ENCODE measurements at regions not wholly inside any gene's neighbourhood (a gene's known extent, or its start where the extent isn't known, plus 50 kb on each side); places are given as distances from the start of the nearest gene placed in this dataset. TPM values are rescaled to one million over a fixed set of nuclear protein-coding genes. Genes with fewer than 3 reads are reported as not detected.
A peak's percentile ranks its signal among the peaks of the same experiment; 100 is the strongest.

- peak; percentile 71 for DNase-seq (ENCODE audit: low read depth)
- no peak for TF ChIP-seq CTCF (IDR thresholded peaks at IDR 0.05; ENCODE audit: insufficient read depth, low read length)
- no peak overlapping the region for H3K4me3 ChIP-seq (ENCODE audit: low read depth, low read length)
Measured at GRCh38 chr4:79466621-79467020, 58.6 kb upstream of the GK2 start.

Small RNA genes lying in the stretch of these regions (small RNA-seq; reads per million reads assigned to genes)
- not detected for gene RF00072

All from fibroblast of the aortic adventitia (primary cell).